ENCODE measurements at regions not wholly inside any gene's neighbourhood (a gene's known extent, or its start where the extent isn't known, plus 50 kb on each side); places are given as distances from the start of the nearest gene placed in this dataset.

GRCh38 chr4:187224560-187224959 lies 500.9 kb upstream of the FAT1 start:
- no peak for TF ChIP-seq TCF12 (IDR thresholded peaks at IDR 0.05; ENCODE audit: low read depth)
- TF ChIP-seq ZBTB7A (IDR thresholded peaks at IDR 0.05; ENCODE audit: low read depth): no peak
- no peak for TF ChIP-seq TAF1 (IDR thresholded peaks at IDR 0.05; ENCODE audit: low read depth)
- no peak for TF ChIP-seq TEAD4 (IDR thresholded peaks at IDR 0.05)
- TF ChIP-seq MAX (IDR thresholded peaks at IDR 0.05): no peak
- no peak for TF ChIP-seq NFIC (IDR thresholded peaks at IDR 0.05)

GRCh38 chr4:187227907-187228704 lies 504.4 kb upstream of the FAT1 start:
- TF ChIP-seq CREB1 (IDR thresholded peaks at IDR 0.05; ENCODE audit: low read depth) (no peak), CEBPB (IDR thresholded peaks at IDR 0.05) (no peak), USF1 (IDR thresholded peaks at IDR 0.05) (no peak), TAF1 (IDR thresholded peaks at IDR 0.05; ENCODE audit: low read depth) (no peak), EP300 (IDR thresholded peaks at IDR 0.05; ENCODE audit: borderline replicate concordance) (no peak), MAX (IDR thresholded peaks at IDR 0.05) (no peak), TCF12 (IDR thresholded peaks at IDR 0.05; ENCODE audit: low read depth) (no peak), RAD21 (IDR thresholded peaks at IDR 0.05; ENCODE audit: low read depth) (no peak), ZBTB7A (IDR thresholded peaks at IDR 0.05; ENCODE audit: low read depth) (no peak), FOXM1 (IDR thresholded peaks at IDR 0.05; ENCODE audit: borderline replicate concordance, low read depth) (no peak)

GRCh38 chr4:187232196-187232595 lies 508.5 kb upstream of the FAT1 start:
- TF ChIP-seq REST (IDR thresholded peaks at IDR 0.05; ENCODE audit: low read depth): no peak
- TF ChIP-seq CEBPB (IDR thresholded peaks at IDR 0.05): no peak
- TF ChIP-seq ZBTB7A (IDR thresholded peaks at IDR 0.05; ENCODE audit: low read depth): no peak
- TF ChIP-seq TAF1 (IDR thresholded peaks at IDR 0.05; ENCODE audit: low read depth): no peak
- TF ChIP-seq NFIC (IDR thresholded peaks at IDR 0.05): no peak
- TF ChIP-seq EP300 (IDR thresholded peaks at IDR 0.05; ENCODE audit: borderline replicate concordance): no peak
- no peak for TF ChIP-seq RAD21 (IDR thresholded peaks at IDR 0.05; ENCODE audit: low read depth)
- TF ChIP-seq USF1 (IDR thresholded peaks at IDR 0.05): no peak
- TF ChIP-seq CREB1 (IDR thresholded peaks at IDR 0.05; ENCODE audit: low read depth): no peak
- TF ChIP-seq YY1 (IDR thresholded peaks at IDR 0.05; ENCODE audit: low read depth): no peak
- no peak for TF ChIP-seq TEAD4 (IDR thresholded peaks at IDR 0.05)
- TF ChIP-seq FOXM1 (IDR thresholded peaks at IDR 0.05; ENCODE audit: borderline replicate concordance, low read depth): no peak
- no peak for TF ChIP-seq TCF12 (IDR thresholded peaks at IDR 0.05; ENCODE audit: low read depth)
- no peak for TF ChIP-seq MAX (IDR thresholded peaks at IDR 0.05)
- TF ChIP-seq EGR1 (IDR thresholded peaks at IDR 0.05): no peak

- TF ChIP-seq CEBPB (IDR thresholded peaks at IDR 0.05): no peak
- no peak for TF ChIP-seq RAD21 (IDR thresholded peaks at IDR 0.05; ENCODE audit: low read depth)
- TF ChIP-seq MAX (IDR thresholded peaks at IDR 0.05): no peak
- no peak for TF ChIP-seq FOXM1 (IDR thresholded peaks at IDR 0.05; ENCODE audit: borderline replicate concordance, low read depth)
- no peak for TF ChIP-seq EGR1 (IDR thresholded peaks at IDR 0.05)
- TF ChIP-seq TCF12 (IDR thresholded peaks at IDR 0.05; ENCODE audit: low read depth): no peak
Observed at GRCh38 chr4:187232796-187233195, 509.1 kb upstream of the FAT1 start.

GRCh38 chr4:187235456-187236170 lies 512.0 kb upstream of the FAT1 start:
- TF ChIP-seq TAF1 (IDR thresholded peaks at IDR 0.05; ENCODE audit: low read depth): no peak
- TF ChIP-seq USF1 (IDR thresholded peaks at IDR 0.05): no peak
- TF ChIP-seq CREB1 (IDR thresholded peaks at IDR 0.05; ENCODE audit: low read depth): no peak
- no peak for TF ChIP-seq FOXM1 (IDR thresholded peaks at IDR 0.05; ENCODE audit: borderline replicate concordance, low read depth)
- no peak for TF ChIP-seq NFIC (IDR thresholded peaks at IDR 0.05)
- no peak for TF ChIP-seq TEAD4 (IDR thresholded peaks at IDR 0.05)
- no peak for TF ChIP-seq RAD21 (IDR thresholded peaks at IDR 0.05; ENCODE audit: low read depth)
- no peak for TF ChIP-seq ZBTB7A (IDR thresholded peaks at IDR 0.05; ENCODE audit: low read depth)
- no peak for TF ChIP-seq REST (IDR thresholded peaks at IDR 0.05; ENCODE audit: low read depth)
- TF ChIP-seq YY1 (IDR thresholded peaks at IDR 0.05; ENCODE audit: low read depth): no peak
- no peak for TF ChIP-seq EP300 (IDR thresholded peaks at IDR 0.05; ENCODE audit: borderline replicate concordance)
- TF ChIP-seq CEBPB (IDR thresholded peaks at IDR 0.05): no peak
- no peak for TF ChIP-seq MAX (IDR thresholded peaks at IDR 0.05)
- TF ChIP-seq EGR1 (IDR thresholded peaks at IDR 0.05): no peak
- no peak for TF ChIP-seq TCF12 (IDR thresholded peaks at IDR 0.05; ENCODE audit: low read depth)

Measured in Ishikawa (cell line).